HG02943 (cell line): ENCODE measurements at regions not wholly inside any gene's neighbourhood (a gene's known extent, or its start where the extent isn't known, plus 50 kb on each side); places are given as distances from the start of the nearest gene placed in this dataset.
A peak's percentile ranks its signal among the peaks of the same experiment; 100 is the strongest.
"Not testable (repeated sequence)": the region's sequence is repeated elsewhere in the genome, so short reads cannot be mapped to it uniquely, and the experiment has no call there.

Experiments
- ATAC-seq: cut with Tn5 transposase; IDR thresholded peaks from one replicate; pipeline ENCODE4 v1.9.1; 2021; ENCODE audit warnings: mild to moderate bottlenecking, low read depth, moderate library complexity; ENCODE audit not compliant: unreplicated experiment

DNA sequence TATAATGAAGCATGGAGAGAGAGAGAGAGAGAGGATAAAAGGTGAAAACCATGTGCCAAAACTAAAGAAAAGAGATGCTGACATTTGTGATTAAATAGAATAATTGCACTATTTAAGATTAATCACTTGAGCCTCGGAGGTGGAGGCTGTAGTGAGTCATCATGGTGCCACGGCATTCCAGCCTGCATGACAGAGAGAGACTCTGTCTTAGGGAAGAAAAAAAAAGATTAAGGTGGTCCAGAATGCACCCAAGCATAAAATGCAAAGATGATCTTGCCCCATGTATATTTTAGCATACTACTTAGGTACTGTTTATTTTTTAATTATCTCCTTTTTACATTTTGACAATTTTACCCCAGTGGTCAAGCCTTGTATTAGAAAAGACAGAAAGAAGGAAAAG is 742.5 kb downstream of the SPATA31A1 start:
- ATAC-seq: not testable (repeated sequence)

- ATAC-seq: not testable (repeated sequence)
These were observed 750.7 kb downstream of the SPATA31A1 start for GRCh38 chr9:40106003-40106782.

GRCh38 chr9:40106783-40107248 is 751.3 kb downstream of the SPATA31A1 start:
- ATAC-seq: not testable (repeated sequence)

GRCh38 chr9:40107251-40107650 is 751.8 kb downstream of the SPATA31A1 start:
- ATAC-seq: not testable (repeated sequence)

DNA sequence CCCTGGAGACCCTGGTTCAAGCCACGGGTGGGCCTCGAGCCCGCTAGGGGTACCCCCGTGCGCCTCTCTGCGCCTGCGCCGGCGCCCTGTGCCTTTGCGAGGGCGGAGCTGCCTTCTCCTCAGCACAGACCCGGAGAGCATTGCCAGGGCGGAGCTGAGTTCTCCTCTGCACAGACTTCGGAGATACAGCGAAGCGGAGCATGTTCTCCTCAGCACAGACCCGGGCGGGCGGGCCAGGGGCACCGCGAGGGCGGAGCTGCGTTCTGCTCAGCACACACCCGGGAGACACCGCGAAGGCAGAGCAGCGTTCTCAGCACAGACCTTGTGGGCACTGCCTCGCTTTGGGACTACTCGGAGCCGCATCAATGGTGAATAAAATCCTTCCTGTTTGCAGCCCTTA is 753.0 kb downstream of the SPATA31A1 start:
- ATAC-seq: not testable (repeated sequence)

DNA sequence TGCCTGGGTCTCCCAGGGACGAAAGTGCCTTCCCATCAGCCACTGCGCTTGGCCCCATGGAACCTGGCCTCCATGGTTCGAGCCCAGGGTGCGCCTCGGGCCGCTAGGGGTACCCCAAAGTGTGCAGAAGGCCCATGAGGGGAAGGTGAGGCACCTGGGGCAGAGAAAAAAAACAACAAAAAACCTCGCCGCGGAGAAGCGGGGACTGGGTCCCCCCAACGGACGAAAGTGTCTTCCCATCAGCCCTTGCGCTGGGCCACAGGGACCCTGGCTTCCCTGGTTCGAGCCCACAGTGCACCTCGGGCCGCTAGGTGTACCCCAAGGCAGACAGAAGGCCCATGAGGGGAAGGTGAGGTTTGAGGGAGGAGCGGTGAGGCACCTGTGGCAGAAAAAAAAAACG is 755.3 kb downstream of the SPATA31A1 start:
- ATAC-seq: not testable (repeated sequence)

GRCh38 chr9:40111571-40111970 is 756.1 kb downstream of the SPATA31A1 start:
- ATAC-seq: not testable (repeated sequence)

DNA sequence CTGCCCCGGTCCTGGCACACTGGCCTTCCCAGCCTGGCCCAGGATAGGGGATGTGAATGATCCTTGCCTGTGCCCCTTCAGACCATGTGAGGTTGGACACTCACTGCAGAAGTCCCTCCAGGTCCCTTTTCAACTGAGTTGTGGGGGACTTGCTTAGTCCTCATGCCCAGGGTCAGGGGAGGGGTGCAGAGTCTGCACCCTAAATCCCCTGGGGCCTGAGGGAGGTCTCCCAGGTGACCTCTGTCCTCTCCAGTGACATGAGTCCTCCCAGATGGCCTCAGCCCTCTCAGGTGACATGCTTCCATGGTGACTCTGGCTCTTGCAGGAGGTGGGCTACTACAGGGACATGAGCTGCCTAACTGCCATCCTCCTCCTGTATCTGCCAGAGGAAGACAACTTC is 775.1 kb downstream of the SPATA31A1 start:
- ATAC-seq: not testable (repeated sequence)

DNA sequence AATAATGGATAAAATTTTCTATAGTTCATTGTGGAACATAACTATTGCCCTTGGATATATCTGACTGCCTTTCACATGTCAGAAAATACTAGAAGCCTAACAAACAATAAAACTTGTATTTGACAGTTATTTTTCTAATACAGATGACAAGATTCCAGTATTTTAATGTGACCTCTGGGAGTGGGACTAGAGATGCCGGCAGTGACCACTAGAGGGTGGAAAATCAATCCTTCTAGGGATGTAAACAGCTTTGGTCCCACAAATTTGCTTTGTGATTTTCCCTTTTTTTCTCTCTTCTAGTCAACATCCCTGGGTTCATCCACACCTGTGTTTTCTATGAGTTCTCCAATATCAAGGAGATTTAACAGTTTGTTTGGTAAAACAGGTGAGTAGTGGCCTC is 813.7 kb downstream of the SPATA31A1 start:
- ATAC-seq: peak; percentile 67

GRCh38 chr9:40173316-40173715 is 817.8 kb downstream of the SPATA31A1 start:
- not testable (repeated sequence) for ATAC-seq

DNA sequence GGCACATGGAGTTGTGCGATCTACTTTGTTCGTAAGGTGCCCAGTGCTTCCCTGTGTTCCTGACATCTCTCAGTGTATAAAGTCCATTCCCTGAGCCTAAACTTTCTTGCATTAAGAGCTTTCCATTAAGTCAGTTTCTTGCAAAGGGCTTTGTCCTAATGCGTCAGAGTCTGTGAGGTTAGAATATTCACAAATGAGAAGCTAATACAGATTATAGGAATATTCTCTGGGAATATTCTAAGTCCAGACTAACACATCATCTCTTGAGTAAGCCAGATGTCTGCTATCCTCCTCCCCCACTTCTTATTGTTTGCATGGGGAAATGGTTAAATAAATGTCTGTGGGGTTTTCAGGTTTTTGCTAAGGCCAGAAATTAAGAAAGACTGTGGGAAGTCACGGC is 818.6 kb downstream of the SPATA31A1 start:
- ATAC-seq: not testable (repeated sequence)

DNA sequence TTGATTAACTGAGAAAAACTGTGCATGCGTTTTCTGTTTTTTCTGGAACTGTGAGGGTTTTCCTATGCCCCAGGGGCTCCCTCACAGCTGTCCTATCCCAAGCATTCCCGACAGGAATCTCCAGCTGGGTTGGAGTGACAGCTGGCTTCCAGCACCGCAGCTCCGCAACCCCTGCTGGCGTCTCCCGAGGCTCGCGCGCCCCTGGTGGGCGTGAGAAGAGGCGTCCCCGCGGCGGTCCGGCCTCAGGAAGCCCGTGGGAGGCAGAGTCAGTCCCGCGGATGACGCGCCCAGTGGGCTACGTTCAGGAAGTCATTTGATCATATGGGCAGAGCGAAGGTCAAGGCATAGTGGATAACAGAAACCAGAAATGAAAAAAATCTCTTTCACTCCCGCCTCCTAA is 821.9 kb downstream of the SPATA31A1 start:
- not testable (repeated sequence) for ATAC-seq

DNA sequence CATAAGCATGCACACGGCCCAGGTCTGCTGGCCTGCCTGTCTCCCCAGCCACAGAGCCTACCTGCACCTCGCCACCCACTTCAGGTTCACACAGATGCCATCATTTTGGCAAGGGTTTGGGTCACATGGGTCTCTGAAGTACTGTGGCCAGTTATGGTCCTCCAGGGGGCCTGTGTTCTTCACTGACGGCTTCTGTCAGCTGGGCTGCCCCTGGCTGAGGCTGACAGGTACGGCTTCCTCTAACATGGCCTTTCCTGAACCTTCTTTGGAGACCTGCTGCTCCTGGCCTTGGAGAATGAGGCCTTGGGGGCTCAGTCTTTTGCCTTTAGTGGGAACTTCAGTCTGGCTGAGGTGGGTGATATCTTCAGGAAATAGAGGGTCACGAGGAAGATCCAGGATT is 835.9 kb downstream of the SPATA31A1 start:
- ATAC-seq: not testable (repeated sequence)

GRCh38 chr9:40192162-40192561 is 836.7 kb downstream of the SPATA31A1 start:
- not testable (repeated sequence) for ATAC-seq

DNA sequence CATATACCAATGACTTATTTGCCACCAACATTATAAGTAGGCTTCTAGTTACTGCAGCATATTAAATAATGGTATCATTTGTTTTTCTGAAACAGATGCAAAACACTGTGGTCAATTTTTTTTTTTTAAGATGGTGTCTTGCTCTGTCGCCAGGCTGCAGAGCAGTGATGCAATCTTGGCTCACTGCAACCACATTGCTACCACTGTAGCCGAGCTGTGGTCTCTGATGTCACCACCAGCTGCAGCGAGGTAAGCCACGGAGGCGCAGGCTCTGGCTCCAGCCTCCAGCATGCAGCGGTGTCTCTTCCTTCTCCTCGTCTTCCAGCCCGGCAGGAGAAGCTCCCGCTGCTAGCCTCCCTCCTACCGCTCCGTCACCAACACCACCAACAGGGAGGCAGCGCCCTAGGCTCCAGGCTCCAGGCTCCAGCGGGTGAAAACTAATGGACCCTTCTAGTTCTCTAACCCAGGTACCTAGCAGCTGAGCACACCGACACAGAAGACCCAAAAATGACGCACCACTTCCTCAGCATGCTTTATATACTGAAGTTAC is 840.8 kb downstream of the SPATA31A1 start:
- ATAC-seq: not testable (repeated sequence)

DNA sequence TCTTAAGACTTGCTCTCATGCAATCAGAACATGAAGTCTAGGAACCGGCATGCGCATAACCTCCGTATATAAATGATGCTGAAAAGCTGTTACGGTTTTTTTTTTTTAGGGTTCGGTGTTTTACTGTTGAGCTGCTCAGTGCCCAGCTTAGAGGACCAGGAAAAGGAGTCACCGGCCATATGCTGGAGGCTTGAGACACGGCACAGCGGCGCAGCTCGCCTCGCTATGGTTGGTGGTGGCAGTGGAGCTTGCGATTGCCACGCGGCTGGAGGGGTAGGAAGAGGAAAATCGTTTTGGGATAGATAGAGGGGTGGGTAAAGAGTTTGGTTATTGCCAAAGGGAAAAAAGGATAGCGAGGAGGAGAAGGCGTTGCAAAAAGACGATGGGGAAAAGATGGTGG is 841.3 kb downstream of the SPATA31A1 start:
- ATAC-seq: not testable (repeated sequence)

DNA sequence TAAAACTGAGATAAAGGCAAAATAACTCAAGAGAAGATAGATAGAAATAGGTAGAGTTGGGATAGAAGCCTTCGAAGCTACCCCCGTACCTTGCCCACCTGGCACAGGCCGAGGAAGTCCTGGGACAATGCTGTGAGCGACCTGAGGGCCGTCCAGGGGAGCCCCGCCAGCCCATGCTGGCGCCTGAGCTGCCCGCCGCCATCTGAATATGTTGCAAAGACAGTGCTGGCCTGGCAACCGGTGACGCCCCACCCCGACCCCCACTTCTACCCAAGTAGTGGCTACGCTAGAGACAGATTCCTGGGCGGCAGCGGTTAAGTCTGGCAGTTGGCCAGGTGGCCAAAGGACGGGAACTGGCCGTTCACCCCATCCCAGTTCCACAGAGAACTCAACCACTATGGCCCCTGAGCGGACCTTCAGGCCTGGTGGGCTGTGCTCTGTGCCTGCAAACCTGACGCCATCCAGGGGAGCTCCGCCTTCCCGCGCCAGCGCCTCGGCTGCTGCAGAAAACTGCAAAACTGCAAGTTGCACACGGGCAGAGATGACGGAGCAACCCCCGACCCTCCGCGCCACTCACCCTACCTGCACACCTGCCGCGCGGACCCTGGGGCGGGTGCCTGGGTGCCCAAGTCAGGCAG is 866.2 kb downstream of the SPATA31A1 start:
- ATAC-seq: not testable (repeated sequence)

DNA sequence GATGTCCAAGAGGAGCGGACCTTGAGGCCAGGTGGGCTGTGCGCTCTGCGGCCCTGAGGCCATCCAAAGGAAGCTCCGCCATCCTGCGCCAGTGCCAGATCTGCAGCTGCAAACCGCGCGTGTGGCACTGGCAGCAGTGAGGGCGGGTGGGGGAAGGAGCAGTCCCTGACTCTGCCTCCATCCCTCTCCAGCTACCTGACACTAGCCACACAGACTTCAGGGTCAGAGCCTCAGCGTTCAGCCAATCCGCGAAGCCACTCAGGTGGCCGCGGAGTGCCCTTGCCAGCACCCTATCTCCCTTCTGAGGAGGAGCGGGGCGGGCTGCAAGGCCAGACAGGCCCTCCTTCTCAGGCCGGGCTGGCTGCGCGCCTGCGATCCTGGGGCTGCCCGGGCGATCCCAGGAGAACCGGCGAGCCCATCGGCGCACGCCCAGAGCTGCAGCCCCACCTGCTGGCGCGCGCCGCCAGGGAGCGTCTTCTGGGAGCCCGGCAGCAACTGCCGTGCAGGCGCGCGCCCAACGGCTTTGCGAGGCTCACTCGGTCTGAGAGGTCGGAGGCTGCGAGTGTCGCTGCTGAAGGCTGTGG is 867.2 kb downstream of the SPATA31A1 start:
- ATAC-seq: not testable (repeated sequence)

- not testable (repeated sequence) for ATAC-seq
These were observed 867.9 kb downstream of the SPATA31A1 start for GRCh38 chr9:40223353-40223752.
